SK-N-SH (cell line): ENCODE measurements at regions not wholly inside any gene's neighbourhood (a gene's known extent, or its start where the extent isn't known, plus 50 kb on each side); places are given as distances from the start of the nearest gene placed in this dataset.

ENCODE experiments used
- CTCF ChIA-PET: fragments of 300-600, 350-600 bp; formaldehyde crosslinking; extraction: SDS; loops from one replicate; lab custom pipeline; 2021; lab: Yijun Ruan, JAX
- POLR2A ChIA-PET: fragments of 350-600 bp; sonication (Branson Sonifier 250); formaldehyde crosslinking; extraction: SDS; loops from one replicate; lab custom pipeline; 2020; ENCODE audit warnings: antibody characterized with exemption, inconsistent platforms; lab: Yijun Ruan, JAX
- DNase-seq: peaks from one replicate; pipeline ENCODE4 v3.0.0; 2012
- H2AFZ ChIP-seq: fragments of 200-600 bp; sonication (generic); 2 replicates; pipeline ENCODE4 v1.8.1; 2016; ENCODE audit warnings: antibody characterized with exemption, mild to moderate bottlenecking, low read depth
- H3F3A ChIP-seq: fragments of 200-600 bp; sonication (generic); replicated peaks from 2 replicates; pipeline ENCODE3; 2016; ENCODE audit warnings: antibody characterized with exemption, mild to moderate bottlenecking; ENCODE audit not compliant: insufficient read depth
- H3K27ac ChIP-seq, 2 experiments: fragments of 200-500 bp in 1 of 2; fragments of 200-600 bp in 1 of 2; sonication (Bioruptor generic) in 1 of 2; sonication (generic), shearing (Covaris generic) in 1 of 2; 2 replicates each; pipeline versions ENCODE4 v1.5.1 to v1.6.1; 2014 to 2016; ENCODE audit warnings: low read depth in 2 of 2, inconsistent platforms in 1 of 2, low read length in 1 of 2, mild to moderate bottlenecking in 1 of 2, mixed read lengths in 1 of 2
- H3K27me3 ChIP-seq: fragments of 200-600 bp; sonication (generic), shearing (Covaris generic); 2 replicates; pipeline ENCODE4 v1.6.1; 2016; ENCODE audit warnings: mixed run types; ENCODE audit not compliant: insufficient read depth
- H3K36me3 ChIP-seq, 2 experiments: fragments of 200-500 bp in 1 of 2; fragments of 200-600 bp in 1 of 2; sonication (Bioruptor generic) in 1 of 2; sonication (generic) in 1 of 2; replicated peaks in 1 of 2; 2 replicates each; pipeline versions ENCODE3 to v1.5.1; 2014 to 2016; ENCODE audit warnings: low read length in 1 of 2, mild to moderate bottlenecking in 1 of 2; ENCODE audit not compliant: insufficient read depth in 2 of 2, control insufficient read depth in 1 of 2
- H3K4me1 ChIP-seq, 2 experiments: fragments of 200-500 bp in 1 of 2; fragments of 200-600 bp in 1 of 2; sonication (Bioruptor generic) in 1 of 2; sonication (generic), shearing (Covaris generic) in 1 of 2; 2 replicates each; pipeline versions ENCODE4 v1.5.1 to v1.6.1; 2014 to 2016; ENCODE audit warnings: low read depth in 1 of 2, low read length in 1 of 2, mixed run types in 1 of 2; ENCODE audit not compliant: insufficient read depth in 2 of 2, control insufficient read depth in 1 of 2
- H3K4me2 ChIP-seq: fragments of 200-600 bp; sonication (generic), shearing (Covaris generic); 2 replicates; pipeline ENCODE4 v1.6.1; 2017; ENCODE audit warnings: mixed run types
- H3K4me3 ChIP-seq, 2 experiments: fragments of 200-500 bp in 1 of 2; fragments of 200-600 bp in 1 of 2; sonication (Bioruptor generic) in 1 of 2; sonication (generic), shearing (Covaris generic) in 1 of 2; 2 replicates each; pipeline versions ENCODE4 v1.5.1 to v1.8.1; 2014 to 2016; ENCODE audit warnings: low read depth in 2 of 2, inconsistent platforms in 1 of 2, low read length in 1 of 2, mild to moderate bottlenecking in 1 of 2, mixed read lengths in 1 of 2, moderate library complexity in 1 of 2
- H3K79me2 ChIP-seq: fragments of 200-600 bp; sonication (generic); 2 replicates; pipeline ENCODE4 v1.8.1; 2017; ENCODE audit warnings: mild to moderate bottlenecking; ENCODE audit not compliant: insufficient read depth
- H3K9ac ChIP-seq: fragments of 200-600 bp; sonication (generic); 2 replicates; pipeline ENCODE4 v1.6.1; 2017; ENCODE audit warnings: mixed run types
- H3K9me2 ChIP-seq: fragments of 200-600 bp; sonication (generic); 2 replicates; pipeline ENCODE4 v1.6.1; 2017; ENCODE audit warnings: mixed run types
- H3K9me3 ChIP-seq: fragments of 200-600 bp; sonication (generic); 2 replicates; pipeline ENCODE4 v1.6.1; 2017; ENCODE audit warnings: mixed run types, mild to moderate bottlenecking, moderate library complexity
- H4K20me1 ChIP-seq: fragments of 200-600 bp; sonication (generic); 2 replicates; pipeline ENCODE4 v1.6.1; 2017; ENCODE audit warnings: mild to moderate bottlenecking, mixed run types; ENCODE audit not compliant: insufficient read depth
- CHD2 ChIP-seq: fragments of 150-350 bp; IDR thresholded peaks from 2 replicates; pipeline ENCODE4 v1.6.1; 2018; ENCODE audit warnings: low read length; ENCODE audit not compliant: partially characterized antibody
- CTCF ChIP-seq: fragments of 200-600 bp; sonication (generic); IDR thresholded peaks from 2 replicates; pipeline ENCODE4 v1.6.1; 2017; ENCODE audit warnings: antibody characterized with exemption, mild to moderate bottlenecking, moderate library complexity
- ELF1 ChIP-seq: IDR thresholded peaks from 2 replicates; pipeline ENCODE4 v1.4.0; 2012
- EP300 ChIP-seq, 2 experiments: IDR thresholded peaks; 2 replicates each; pipeline versions ENCODE4 v1.4.0 to v1.6.1; 2012; ENCODE audit warnings: borderline replicate concordance in 1 of 2, low read depth in 1 of 2, low read length in 1 of 2
- FOSL2 ChIP-seq: IDR thresholded peaks from 2 replicates; pipeline ENCODE4 v1.4.0; 2012; ENCODE audit warnings: low read depth, mild to moderate bottlenecking, moderate library complexity, borderline replicate concordance
- FOXM1 ChIP-seq: IDR thresholded peaks from 2 replicates; pipeline ENCODE4 v1.4.0; 2012; ENCODE audit warnings: low read depth, mild to moderate bottlenecking
- GABPA ChIP-seq: IDR thresholded peaks from 2 replicates; pipeline ENCODE4 v1.4.0; 2012; ENCODE audit warnings: low read depth, mild to moderate bottlenecking
- MEF2A ChIP-seq: IDR thresholded peaks from 2 replicates; pipeline ENCODE4 v1.4.0; 2012; ENCODE audit warnings: low read depth, borderline replicate concordance
- NRF1 ChIP-seq: IDR thresholded peaks from 2 replicates; pipeline ENCODE4 v1.6.1; 2012; ENCODE audit warnings: low read depth, mild to moderate bottlenecking, low read length
- POLR2AphosphoS5 ChIP-seq: IDR thresholded peaks from 2 replicates; pipeline ENCODE4 v1.6.1; 2012; ENCODE audit warnings: low read depth, low read length
- REST ChIP-seq: IDR thresholded peaks from 2 replicates; pipeline ENCODE4 v1.6.1; 2012; ENCODE audit warnings: mild to moderate bottlenecking, low read depth, low read length, moderate library complexity
- RXRA ChIP-seq: IDR thresholded peaks from 2 replicates; pipeline ENCODE4 v1.4.0; 2012; ENCODE audit warnings: low read depth, mild to moderate bottlenecking, borderline replicate concordance
- SIN3A ChIP-seq: IDR thresholded peaks from 2 replicates; pipeline ENCODE4 v1.6.1; 2012; ENCODE audit warnings: low read depth, mild to moderate bottlenecking, low read length, moderate library complexity, borderline replicate concordance
- USF2 ChIP-seq: fragments of 150-350 bp; IDR thresholded peaks from 2 replicates; pipeline ENCODE4 v1.6.1; 2017; ENCODE audit warnings: antibody characterized with exemption, low read length, low read depth, borderline replicate concordance
- YY1 ChIP-seq: IDR thresholded peaks from 2 replicates; pipeline ENCODE4 v1.4.0; 2012; ENCODE audit warnings: low read depth, mild to moderate bottlenecking
- WGBS: methylation state at CpG from one replicate; pipeline ENCODE4 v1.1.6; 2017; ENCODE audit warnings: low lambda C conversion rate; 5-methylcytosine and 5-hydroxymethylcytosine counted together

GRCh38 chr2:122210898-122211856 lies 455.7 kb downstream of the TSN start:
- 38% methylated on average over 8 of the region's 8 CpGs for WGBS
- Histone ChIP-seq H3K27ac (no peak overlapping the region), H3K27me3 (no peaks in the 10 kb centered on the region), H4K20me1 (no peaks in the 10 kb centered on the region), H3K4me1 (no peaks in the 10 kb centered on the region), H3K36me3 (no peaks in the 10 kb centered on the region), H3K9me2 (no peaks in the 10 kb centered on the region), H3K9me3 (no peaks in the 10 kb centered on the region), H2AFZ (no peak overlapping the region), H3K9ac (no peak overlapping the region), H3F3A (no peaks in the 10 kb centered on the region), H3K79me2 (no peaks in the 10 kb centered on the region), H3K4me3 (no peak overlapping the region), H3K4me2 (no peak overlapping the region)
- POLR2A ChIA-PET: interaction anchor here (0.6 kb wide), 1 partner anchor 241 kb away, joined by 3 read pairs; no protein-coding TSS in a partner anchor
- no peak for DNase-seq
- no peak for TF ChIP-seq YY1
- no peak for TF ChIP-seq GABPA
- CTCF ChIA-PET: no interaction called here

GRCh38 chr2:122213312-122213711 lies 457.9 kb downstream of the TSN start:
- Histone ChIP-seq H3K27me3 (no peaks in the 10 kb centered on the region), H3K27ac (no peak overlapping the region), H3K4me2 (no peak overlapping the region), H3K9me2 (no peaks in the 10 kb centered on the region), H3K4me3 (no peak overlapping the region), H3F3A (no peaks in the 10 kb centered on the region), H3K36me3 (no peaks in the 10 kb centered on the region), H2AFZ (no peak overlapping the region), H4K20me1 (no peaks in the 10 kb centered on the region), H3K79me2 (no peaks in the 10 kb centered on the region), H3K9me3 (no peaks in the 10 kb centered on the region)
- ChIA-PET CTCF (interaction anchor here (1.0 kb wide), 1 partner anchor 22 kb away, joined by 3 read pairs; no protein-coding TSS in a partner anchor), POLR2A (no interaction called here)
- WGBS: 53% methylated on average over 4 of the region's 4 CpGs
- DNase-seq: no peak
- TF ChIP-seq FOXM1: no peak
- TF ChIP-seq USF2: no peak
- TF ChIP-seq GABPA: no peak
- TF ChIP-seq MEF2A: no peak
- no peak for TF ChIP-seq POLR2AphosphoS5
- no peak for TF ChIP-seq CTCF
- no peak for TF ChIP-seq ELF1
- no peak for TF ChIP-seq RXRA
- no peak for TF ChIP-seq FOSL2
- TF ChIP-seq EP300 (IDR thresholded peaks at IDR 0.05; ENCODE audit: borderline replicate concordance in 1 of 2, low read depth in 1 of 2, low read length in 1 of 2): no peak
- no peak for TF ChIP-seq CHD2
- no peak for TF ChIP-seq REST
- no peak for TF ChIP-seq SIN3A
- TF ChIP-seq NRF1: no peak
- TF ChIP-seq, all 33 proteins: peak for 0
- H3K4me1 ChIP-seq: no peaks in the 10 kb centered on the region
- no peak overlapping the region for H3K9ac ChIP-seq
